B cell (primary cell): ENCODE measurements at regions not wholly inside any gene's neighbourhood (a gene's known extent, or its start where the extent isn't known, plus 50 kb on each side); places are given as distances from the start of the nearest gene placed in this dataset.

Source experiments
- ATAC-seq: fragments of 200-7000 bp; cut with Tn5 transposase; one replicate; pipeline ENCODE4 v1.10.0; 2021; ENCODE audit warnings: low read depth, mild to moderate bottlenecking, moderate number of reproducible peaks, moderate library complexity
- CTCF ChIA-PET: fragments of 350-600 bp; sonication (Branson Sonifier 250); formaldehyde crosslinking; loops from one replicate; lab custom pipeline; 2021; ENCODE audit warnings: antibody characterized with exemption, inconsistent platforms; lab: Charles Lee
- POLR2A ChIA-PET: fragments of 350-600 bp; sonication (Branson Sonifier 250); formaldehyde crosslinking; loops from one replicate; lab custom pipeline; 2021; ENCODE audit warnings: antibody characterized with exemption; lab: Charles Lee
- DNase-seq: peaks from one replicate; pipeline ENCODE4 v3.0.0; 2013
- H2AFZ ChIP-seq: 2 replicates; pipeline ENCODE4 v1.6.1; 2012; ENCODE audit warnings: mild to moderate bottlenecking, low read depth, low read length; ENCODE audit not compliant: insufficient read depth, poor library complexity, severe bottlenecking
- H3K27ac ChIP-seq, 2 donors: 1 replicate in 1 of 2; 2 replicates in 1 of 2; pipeline ENCODE4 v1.5.1; 2012 to 2013; ENCODE audit warnings: low read length in 2 of 2, mild to moderate bottlenecking in 2 of 2, moderate library complexity in 1 of 2
- H3K27me3 ChIP-seq, 4 experiments: fragments of 200-600 bp in 1 of 4; sonication (generic) in 1 of 4; replicated peaks in 1 of 4; 1 replicate in 2 of 4; 2 replicates in 2 of 4; pipeline versions ENCODE4 v1.6.1 to v1.7.0; 2013 to 2016; ENCODE audit warnings: low read length in 3 of 4, mild to moderate bottlenecking in 2 of 4, mixed read lengths in 1 of 4, moderate library complexity in 1 of 4; ENCODE audit not compliant: insufficient read depth in 4 of 4, control insufficient read depth in 3 of 4; ENCODE audit errors: control extremely low read depth in 1 of 4
- H3K36me3 ChIP-seq, 2 experiments: replicated peaks in 1 of 2; 1 replicate in 1 of 2; 2 replicates in 1 of 2; pipeline versions ENCODE4 v1.6.1 to v1.7.1; 2013; ENCODE audit warnings: low read length in 1 of 2; ENCODE audit not compliant: insufficient read depth in 2 of 2, control insufficient read depth in 1 of 2; ENCODE audit errors: control extremely low read depth in 1 of 2, extremely low read depth in 1 of 2
- H3K4me1 ChIP-seq, 2 donors: fragments of 200-600 bp in 1 of 2; sonication (generic) in 1 of 2; 1 replicate in 1 of 2; 2 replicates in 1 of 2; pipeline versions ENCODE4 v1.5.1 to v1.6.1; 2013 to 2017; ENCODE audit warnings: low read length in 2 of 2; ENCODE audit not compliant: control insufficient read depth in 2 of 2, insufficient read depth in 2 of 2
- H3K4me2 ChIP-seq: replicated peaks from 2 replicates; pipeline ENCODE3; 2012; ENCODE audit warnings: mild to moderate bottlenecking, low read depth, low read length; ENCODE audit not compliant: poor library complexity, severe bottlenecking
- H3K4me3 ChIP-seq, 5 experiments: fragments of 200-600 bp in 1 of 5; sonication (generic) in 1 of 5; 1 replicate in 3 of 5; 2 replicates in 2 of 5; pipeline versions ENCODE4 v1.5.1 to v1.7.0; 2011 to 2016; ENCODE audit warnings: low read length in 4 of 5, mild to moderate bottlenecking in 4 of 5, low read depth in 2 of 5, control low read depth in 1 of 5, moderate library complexity in 1 of 5; ENCODE audit not compliant: insufficient read depth in 1 of 5; ENCODE audit errors: control extremely low read depth in 1 of 5, extremely low read depth in 1 of 5
- H3K79me2 ChIP-seq: fragments of 200-600 bp; sonication (generic); one replicate; pipeline ENCODE4 v1.6.0; 2016; ENCODE audit warnings: low read length; ENCODE audit not compliant: control insufficient read depth, insufficient read depth
- H3K9ac ChIP-seq: fragments of 200-600 bp; sonication (generic); 2 replicates; pipeline ENCODE4 v1.6.1; 2017; ENCODE audit warnings: mild to moderate bottlenecking, low read length, moderate library complexity
- H3K9me3 ChIP-seq, 3 donors: one replicate each; pipeline versions ENCODE4 v1.6.1 to v1.7.1; 2013; ENCODE audit warnings: low read length in 2 of 3; ENCODE audit not compliant: control insufficient read depth in 2 of 3, insufficient read depth in 1 of 3; ENCODE audit errors: control extremely low read depth in 1 of 3
- H4K20me1 ChIP-seq: 2 replicates; pipeline ENCODE4 v1.6.0; 2012; ENCODE audit warnings: mild to moderate bottlenecking, low read length; ENCODE audit not compliant: insufficient read depth, control insufficient read depth, poor library complexity, severe bottlenecking
- H3K27ac Mint-ChIP-seq: one replicate; pipeline ENCODE4 v1.8.0; 2021; ENCODE audit warnings: mixed read lengths
- H3K27me3 Mint-ChIP-seq: one replicate; pipeline ENCODE4 v1.8.0; 2021; ENCODE audit warnings: mixed read lengths
- H3K4me1 Mint-ChIP-seq: one replicate; pipeline ENCODE4 v1.8.0; 2021; ENCODE audit warnings: mixed read lengths
- H3K4me3 Mint-ChIP-seq: one replicate; pipeline ENCODE4 v1.8.0; 2021; ENCODE audit warnings: mixed read lengths
- H3K9me3 Mint-ChIP-seq: one replicate; pipeline ENCODE4 v1.8.0; 2022; ENCODE audit warnings: mixed read lengths; ENCODE audit not compliant: insufficient read depth
- CTCF ChIP-seq: fragments of 200-600 bp; IDR thresholded peaks from one replicate; pipeline ENCODE4 v1.8.0; 2022; ENCODE audit warnings: antibody characterized with exemption, mild to moderate bottlenecking
- EZH2 ChIP-seq: IDR thresholded peaks from 2 replicates; pipeline ENCODE4 v1.6.1; 2012; ENCODE audit warnings: borderline replicate concordance, low read depth, mild to moderate bottlenecking, moderate library complexity, low read length; ENCODE audit not compliant: insufficient read depth, poor library complexity, severe bottlenecking
- WGBS: methylation state at CpG from one replicate; pipeline ENCODE4 v1.1.5; 2013; ENCODE audit warnings: missing lambda C conversion rate; ENCODE audit not compliant: insufficient coverage; 5-methylcytosine and 5-hydroxymethylcytosine counted together
- intact Hi-C: fragments of 100-400 bp; cut with micrococcal nuclease; formaldehyde crosslinking; loops from one replicate; pipeline ENCODE4 v1.10.0; 2022

GRCh38 chr14:66037361-66037760 lies 448.8 kb upstream of the CCDC196 start:
- no peak for DNase-seq
- CTCF ChIA-PET, result no interaction called here
- no peak overlapping the region for H3K4me3 ChIP-seq

GRCh38 chr14:66038212-66038611 lies 448.0 kb upstream of the CCDC196 start:
- Mint-ChIP-seq H3K4me3 (no peak overlapping the region), H3K4me1 (peaks cover 2% of the 10 kb centered on the region), H3K27me3 (peaks cover 36% of the 10 kb centered on the region), H3K9me3 (no peaks in the 10 kb centered on the region), H3K27ac (no peak overlapping the region)
- Histone ChIP-seq H4K20me1 (no peaks in the 10 kb centered on the region), H3K79me2 (no peaks in the 10 kb centered on the region), H3K4me2 (no peak overlapping the region), H3K27ac (no peak overlapping the region), H3K4me1 (no peaks in the 10 kb centered on the region), H3K4me3 (no peak overlapping the region), H3K9me3 (no peaks in the 10 kb centered on the region), H3K9ac (no peak overlapping the region), H3K27me3 (peaks cover 0 to 5% (median 0%) of the 10 kb centered on the region in 4 experiments), H2AFZ (no peak overlapping the region), H3K36me3 (no peaks in the 10 kb centered on the region)
- CTCF ChIA-PET, result no interaction called here
- ATAC-seq (no peak), DNase-seq (no peak)
- intact Hi-C loops, result no loop called here
- POLR2A ChIA-PET, result no interaction called here
- 78% methylated on average over 2 of the region's 3 CpGs for WGBS
- TF ChIP-seq CTCF, result no peak
- TF ChIP-seq EZH2, result no peak

More at GRCh38 chr14:66037361-66037760, 448.8 kb upstream of the CCDC196 start:
- H3K27me3 ChIP-seq, result peaks cover 0 to 5% (median 0%) of the 10 kb centered on the region in 4 experiments
- no peak for ATAC-seq
- no peaks in the 10 kb centered on the region for H3K4me1 ChIP-seq
- H4K20me1 ChIP-seq, result no peaks in the 10 kb centered on the region
- peaks cover 0 to 1% (median 0%) of the 10 kb centered on the region in 3 donors for H3K9me3 ChIP-seq
- H3K27ac ChIP-seq, result no peak overlapping the region
- TF ChIP-seq EZH2 (no peak), CTCF (no peak)
- no peaks in the 10 kb centered on the region for H3K36me3 ChIP-seq
- intact Hi-C loops, result no loop called here
- POLR2A ChIA-PET, result no interaction called here
- WGBS, result 60% methylated on average over 1 of the region's 2 CpGs
- H3K4me1 Mint-ChIP-seq, result peaks cover 2% of the 10 kb centered on the region
- no peak overlapping the region for H3K9ac ChIP-seq
- peaks cover 29% of the 10 kb centered on the region for H3K27me3 Mint-ChIP-seq
- H3K27ac Mint-ChIP-seq, result no peak overlapping the region
- H3K4me2 ChIP-seq, result no peak overlapping the region
- no peaks in the 10 kb centered on the region for H3K9me3 Mint-ChIP-seq
- no peak overlapping the region for H3K4me3 Mint-ChIP-seq
- H3K79me2 ChIP-seq, result no peaks in the 10 kb centered on the region
- H2AFZ ChIP-seq, result no peak overlapping the region
